ENCODE measurements at regions not wholly inside any gene's neighbourhood (a gene's known extent, or its start where the extent isn't known, plus 50 kb on each side); places are given as distances from the start of the nearest gene placed in this dataset.

GRCh38 chr11:29679996-29680395 lies 336.8 kb downstream of the KCNA4 start (continued):
- TF ChIP-seq PATZ1 (CRISPR knock-in tag; IDR thresholded peaks at IDR 0.05; ENCODE audit: borderline replicate concordance), result no peak
- no peak for TF ChIP-seq ZC3H10 (CRISPR knock-in tag; IDR thresholded peaks at IDR 0.05)
- TF ChIP-seq ZNF70 (CRISPR knock-in tag; IDR thresholded peaks at IDR 0.05), result no peak
- TF ChIP-seq TSHZ2 (CRISPR knock-in tag; IDR thresholded peaks at IDR 0.05), result no peak
- TF ChIP-seq TOX (CRISPR knock-in tag; IDR thresholded peaks at IDR 0.05; ENCODE audit: borderline replicate concordance), result no peak
- no peak for TF ChIP-seq SNAI2 (CRISPR knock-in tag; IDR thresholded peaks at IDR 0.05)

- no peak for ATAC-seq
- TF ChIP-seq GLIS3 (CRISPR knock-in tag; IDR thresholded peaks at IDR 0.05) (no peak), OSR1 (CRISPR knock-in tag; IDR thresholded peaks at IDR 0.05) (no peak), ZNF70 (CRISPR knock-in tag; IDR thresholded peaks at IDR 0.05) (no peak), TOX (CRISPR knock-in tag; IDR thresholded peaks at IDR 0.05; ENCODE audit: borderline replicate concordance) (no peak)
These were observed 339.8 kb downstream of the KCNA4 start for GRCh38 chr11:29676993-29677392.

- TF ChIP-seq ISL1 (CRISPR knock-in tag; IDR thresholded peaks at IDR 0.05) (no peak), CSRNP3 (CRISPR knock-in tag; IDR thresholded peaks at IDR 0.05) (no peak), PATZ1 (CRISPR knock-in tag; IDR thresholded peaks at IDR 0.05; ENCODE audit: borderline replicate concordance) (no peak), OSR1 (CRISPR knock-in tag; IDR thresholded peaks at IDR 0.05) (no peak), SNAI2 (CRISPR knock-in tag; IDR thresholded peaks at IDR 0.05) (no peak), POU6F1 (CRISPR knock-in tag; IDR thresholded peaks at IDR 0.05; ENCODE audit: borderline replicate concordance, low read depth) (no peak), RARB (CRISPR knock-in tag; IDR thresholded peaks at IDR 0.05) (no peak), CREB5 (CRISPR knock-in tag; IDR thresholded peaks at IDR 0.05; ENCODE audit: low read depth) (no peak), GLIS3 (CRISPR knock-in tag; IDR thresholded peaks at IDR 0.05) (no peak), ZNF70 (CRISPR knock-in tag; IDR thresholded peaks at IDR 0.05) (no peak), ESRRG (CRISPR knock-in tag; IDR thresholded peaks at IDR 0.05) (no peak), ZC3H10 (CRISPR knock-in tag; IDR thresholded peaks at IDR 0.05) (no peak), TCF4 (CRISPR knock-in tag; IDR thresholded peaks at IDR 0.05; ENCODE audit: borderline replicate concordance) (no peak)
- ATAC-seq, result no peak
These were observed 347.5 kb downstream of the KCNA4 start for GRCh38 chr11:29669310-29669709.

- ATAC-seq, result no peak
- TF ChIP-seq ARNTL (CRISPR knock-in tag; IDR thresholded peaks at IDR 0.05; ENCODE audit: borderline replicate concordance, low read depth) (no peak), TCF4 (CRISPR knock-in tag; IDR thresholded peaks at IDR 0.05; ENCODE audit: borderline replicate concordance) (no peak), OSR1 (CRISPR knock-in tag; IDR thresholded peaks at IDR 0.05) (no peak), CSDC2 (CRISPR knock-in tag; IDR thresholded peaks at IDR 0.05) (no peak), TOX (CRISPR knock-in tag; IDR thresholded peaks at IDR 0.05; ENCODE audit: borderline replicate concordance) (no peak), SNAI2 (CRISPR knock-in tag; IDR thresholded peaks at IDR 0.05) (no peak), ZNF70 (CRISPR knock-in tag; IDR thresholded peaks at IDR 0.05) (no peak), ESRRG (CRISPR knock-in tag; IDR thresholded peaks at IDR 0.05) (no peak), ISL1 (CRISPR knock-in tag; IDR thresholded peaks at IDR 0.05) (no peak), BACH2 (CRISPR knock-in tag; IDR thresholded peaks at IDR 0.05; ENCODE audit: borderline replicate concordance) (no peak), PATZ1 (CRISPR knock-in tag; IDR thresholded peaks at IDR 0.05; ENCODE audit: borderline replicate concordance) (no peak), ZNF565 (CRISPR knock-in tag; conservative IDR thresholded peaks at IDR 0.05; ENCODE audit: low read depth) (no peak), PPARA (CRISPR knock-in tag; IDR thresholded peaks at IDR 0.05; ENCODE audit: borderline replicate concordance) (no peak)
These were observed 359.1 kb downstream of the KCNA4 start for GRCh38 chr11:29657709-29658108.
